ENCODE measurements at regions not wholly inside any gene's neighbourhood (a gene's known extent, or its start where the extent isn't known, plus 50 kb on each side); places are given as distances from the start of the nearest gene placed in this dataset.

DNA sequence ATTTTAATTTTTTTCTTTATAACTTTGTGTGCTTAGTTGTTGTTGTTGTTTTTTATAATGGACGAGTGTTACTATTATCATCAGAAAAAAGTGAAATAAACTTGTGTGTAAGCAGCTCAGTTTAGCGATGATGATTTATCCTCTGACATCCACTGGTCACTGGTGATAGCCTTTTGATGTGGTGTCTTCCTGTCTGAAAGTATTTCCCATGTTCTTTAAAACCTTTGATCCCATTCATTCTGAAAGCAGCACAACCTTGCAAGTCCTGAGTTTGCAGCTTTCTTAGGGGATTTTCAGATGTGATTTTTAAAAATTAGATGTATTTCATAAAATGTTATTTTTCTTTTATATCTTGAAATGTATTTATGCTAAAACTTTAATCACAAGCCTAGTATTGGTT lies 85.9 kb upstream of the ZPLD1 start:
- TF ChIP-seq SNAI2 (CRISPR knock-in tag; IDR thresholded peaks at IDR 0.05) = no peak
- TF ChIP-seq, protein P1, sequence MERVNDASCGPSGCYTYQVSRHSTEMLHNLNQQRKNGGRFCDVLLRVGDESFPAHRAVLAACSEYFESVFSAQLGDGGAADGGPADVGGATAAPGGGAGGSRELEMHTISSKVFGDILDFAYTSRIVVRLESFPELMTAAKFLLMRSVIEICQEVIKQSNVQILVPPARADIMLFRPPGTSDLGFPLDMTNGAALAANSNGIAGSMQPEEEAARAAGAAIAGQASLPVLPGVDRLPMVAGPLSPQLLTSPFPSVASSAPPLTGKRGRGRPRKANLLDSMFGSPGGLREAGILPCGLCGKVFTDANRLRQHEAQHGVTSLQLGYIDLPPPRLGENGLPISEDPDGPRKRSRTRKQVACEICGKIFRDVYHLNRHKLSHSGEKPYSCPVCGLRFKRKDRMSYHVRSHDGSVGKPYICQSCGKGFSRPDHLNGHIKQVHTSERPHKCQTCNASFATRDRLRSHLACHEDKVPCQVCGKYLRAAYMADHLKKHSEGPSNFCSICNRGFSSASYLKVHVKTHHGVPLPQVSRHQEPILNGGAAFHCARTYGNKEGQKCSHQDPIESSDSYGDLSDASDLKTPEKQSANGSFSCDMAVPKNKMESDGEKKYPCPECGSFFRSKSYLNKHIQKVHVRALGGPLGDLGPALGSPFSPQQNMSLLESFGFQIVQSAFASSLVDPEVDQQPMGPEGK (CRISPR knock-in tag; IDR thresholded peaks at IDR 0.05; ENCODE audit: borderline replicate concordance) = no peak
- TF ChIP-seq GLIS3 (CRISPR knock-in tag; IDR thresholded peaks at IDR 0.05) = no peak
- TF ChIP-seq ZC3H10 (CRISPR knock-in tag; IDR thresholded peaks at IDR 0.05) = no peak
- no peak for TF ChIP-seq ESRRG (CRISPR knock-in tag; IDR thresholded peaks at IDR 0.05)
- TF ChIP-seq BACH2 (CRISPR knock-in tag; IDR thresholded peaks at IDR 0.05; ENCODE audit: borderline replicate concordance) = no peak
